CD4-positive, alpha-beta memory T cell (primary cell): ENCODE measurements at regions not wholly inside any gene's neighbourhood (a gene's known extent, or its start where the extent isn't known, plus 50 kb on each side); places are given as distances from the start of the nearest gene placed in this dataset.

Experiments
- CTCF ChIA-PET: fragments of 350-600 bp; sonication (Branson Sonifier 250); formaldehyde crosslinking; loops from one replicate; lab custom pipeline; 2021; ENCODE audit warnings: inconsistent platforms; ENCODE audit not compliant: partially characterized antibody; lab: Charles Lee
- POLR2A ChIA-PET: fragments of 350-600 bp; sonication (Branson Sonifier 250); formaldehyde crosslinking; loops from one replicate; lab custom pipeline; 2021; ENCODE audit not compliant: partially characterized antibody; lab: Charles Lee
- DNase-seq, 5 donors: peaks; one replicate each; pipeline versions ENCODE4 v3.0.0 to v3.0.0-alpha.2; 2020 to 2022; ENCODE audit warnings: mixed read lengths in 1 of 5
- H3K27ac ChIP-seq: one replicate; pipeline ENCODE4 v1.7.0; 2013; ENCODE audit warnings: low read depth, low read length
- H3K27me3 ChIP-seq: 2 replicates; pipeline ENCODE4 v1.7.0; 2013; ENCODE audit warnings: mild to moderate bottlenecking, low read length, moderate library complexity; ENCODE audit not compliant: insufficient read depth
- H3K36me3 ChIP-seq: 2 replicates; pipeline ENCODE4 v1.7.0; 2013; ENCODE audit warnings: mild to moderate bottlenecking, low read length, moderate library complexity; ENCODE audit not compliant: insufficient read depth
- H3K4me1 ChIP-seq: 2 replicates; pipeline ENCODE4 v1.7.0; 2013; ENCODE audit warnings: mild to moderate bottlenecking, low read length, moderate library complexity; ENCODE audit not compliant: insufficient read depth
- H3K4me3 ChIP-seq, 2 donors: one replicate each; pipeline ENCODE4 v1.7.0; 2013; ENCODE audit warnings: low read length in 2 of 2, mild to moderate bottlenecking in 1 of 2
- H3K9me3 ChIP-seq, 2 donors: one replicate each; pipeline ENCODE4 v1.7.0; 2013; ENCODE audit warnings: low read length in 2 of 2, control low read depth in 1 of 2; ENCODE audit not compliant: control insufficient read depth in 1 of 2
- H3K27ac Mint-ChIP-seq, 7 donors: one replicate each; pipeline ENCODE4 v1.8.0; 2020 to 2021; ENCODE audit warnings: mixed read lengths in 7 of 7, mild to moderate bottlenecking in 6 of 7, inconsistent platforms in 3 of 7, moderate library complexity in 3 of 7
- H3K27me3 Mint-ChIP-seq, 2 donors: one replicate each; pipeline ENCODE4 v1.8.0; 2020 to 2021; ENCODE audit warnings: mixed read lengths in 2 of 2
- H3K36me3 Mint-ChIP-seq, 2 donors: one replicate each; pipeline ENCODE4 v1.8.0; 2020 to 2021; ENCODE audit warnings: mixed read lengths in 2 of 2, inconsistent platforms in 1 of 2, mild to moderate bottlenecking in 1 of 2
- H3K4me1 Mint-ChIP-seq, 4 donors: one replicate each; pipeline ENCODE4 v1.8.0; 2020 to 2021; ENCODE audit warnings: mixed read lengths in 4 of 4, mild to moderate bottlenecking in 1 of 4
- H3K4me3 Mint-ChIP-seq, 8 donors: one replicate each; pipeline ENCODE4 v1.8.0; 2020 to 2021; ENCODE audit warnings: mixed read lengths in 8 of 8, mild to moderate bottlenecking in 7 of 8, moderate library complexity in 6 of 8, inconsistent platforms in 3 of 8
- H3K9me3 Mint-ChIP-seq, 8 donors: one replicate each; pipeline ENCODE4 v1.8.0; 2020 to 2021; ENCODE audit warnings: mixed read lengths in 8 of 8, mild to moderate bottlenecking in 5 of 8, inconsistent platforms in 3 of 8, moderate library complexity in 1 of 8
- intact Hi-C: fragments of 100-400 bp; cut with micrococcal nuclease; formaldehyde crosslinking; loops from one replicate; pipeline ENCODE4 v1.15.1; 2023

DNA sequence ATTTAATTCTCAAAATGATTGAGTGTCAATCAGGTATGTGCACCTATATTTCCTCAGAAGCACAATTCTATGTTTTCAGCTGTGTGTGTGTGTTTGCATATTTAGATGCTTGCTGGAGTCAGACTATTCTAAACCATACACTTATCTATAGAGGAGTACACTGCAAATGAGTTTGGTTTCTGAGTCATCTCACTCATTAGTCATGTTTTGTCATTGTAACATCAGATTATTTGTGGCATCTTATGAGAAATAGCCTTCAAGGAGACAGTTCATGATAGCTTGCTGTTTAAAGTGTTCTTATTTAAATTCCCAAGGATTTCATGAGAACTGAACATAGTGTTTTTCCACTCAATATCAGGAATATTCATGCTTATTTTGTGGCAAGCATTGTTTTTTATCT, 535.1 kb downstream of the NLGN4Y start:
- no peaks in the 10 kb centered on the region for H3K27me3 ChIP-seq
- no peak for DNase-seq
- POLR2A ChIA-PET, result no interaction called here
- Mint-ChIP-seq H3K4me1 (no peaks in the 10 kb centered on the region), H3K27me3 (no peaks in the 10 kb centered on the region), H3K27ac (no peak overlapping the region), H3K36me3 (no peaks in the 10 kb centered on the region), H3K4me3 (no peak overlapping the region), H3K9me3 (no peaks in the 10 kb centered on the region)
- no peaks in the 10 kb centered on the region for H3K4me1 ChIP-seq
- CTCF ChIA-PET, result no interaction called here
- H3K36me3 ChIP-seq, result no peaks in the 10 kb centered on the region
- no peak overlapping the region for H3K27ac ChIP-seq
- no peak overlapping the region for H3K4me3 ChIP-seq
- H3K9me3 ChIP-seq, result no peaks in the 10 kb centered on the region
- intact Hi-C loops, result no loop called here

DNA sequence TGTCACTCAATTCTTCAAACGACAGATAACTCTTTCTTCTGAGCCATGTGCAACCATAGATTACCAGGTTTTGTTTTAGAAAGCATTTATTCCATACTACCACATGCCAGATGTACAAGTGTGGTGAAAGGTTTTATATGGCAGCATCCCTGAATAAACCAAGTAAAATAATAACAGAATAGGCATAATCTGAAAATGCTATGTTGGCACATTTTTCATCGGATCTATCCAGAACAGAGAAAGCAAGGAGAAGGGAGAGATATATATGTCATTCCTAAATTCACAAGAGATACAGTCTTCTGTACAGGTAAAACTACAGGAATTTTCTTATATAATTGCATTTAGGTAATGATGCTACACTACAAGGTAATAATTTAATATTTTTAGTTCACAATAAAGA, 547.8 kb downstream of the NLGN4Y start:
- H3K9me3 Mint-ChIP-seq, result no peaks in the 10 kb centered on the region
- H3K36me3 Mint-ChIP-seq, result no peaks in the 10 kb centered on the region
- ChIA-PET POLR2A (no interaction called here), CTCF (no interaction called here)
- no peak overlapping the region for H3K4me3 ChIP-seq
- H3K9me3 ChIP-seq, result no peaks in the 10 kb centered on the region
- no peaks in the 10 kb centered on the region for H3K36me3 ChIP-seq
- H3K4me1 Mint-ChIP-seq, result no peaks in the 10 kb centered on the region
- no peaks in the 10 kb centered on the region for H3K4me1 ChIP-seq
- no peaks in the 10 kb centered on the region for H3K27me3 ChIP-seq
- peak overlapping the region in 1 of 7 donors; percentile 3 for H3K27ac Mint-ChIP-seq
- intact Hi-C loops, result no loop called here
- DNase-seq, result no peak
- H3K27me3 Mint-ChIP-seq, result peaks cover 0 to under 1% of the 10 kb centered on the region in 2 donors
- H3K4me3 Mint-ChIP-seq, result no peak overlapping the region
- no peak overlapping the region for H3K27ac ChIP-seq

- Histone ChIP-seq H3K27ac (no peak overlapping the region), H3K9me3 (no peaks in the 10 kb centered on the region), H3K4me3 (no peak overlapping the region), H3K36me3 (no peaks in the 10 kb centered on the region), H3K27me3 (no peaks in the 10 kb centered on the region), H3K4me1 (no peaks in the 10 kb centered on the region)
- no peaks in the 10 kb centered on the region for H3K4me1 Mint-ChIP-seq
- no peak overlapping the region for H3K4me3 Mint-ChIP-seq
- no peak overlapping the region for H3K27ac Mint-ChIP-seq
- no peaks in the 10 kb centered on the region for H3K9me3 Mint-ChIP-seq
- peaks cover 0 to 2% of the 10 kb centered on the region in 2 donors for H3K27me3 Mint-ChIP-seq
- POLR2A ChIA-PET, result no interaction called here
- CTCF ChIA-PET, result no interaction called here
- intact Hi-C loops, result no loop called here
- H3K36me3 Mint-ChIP-seq, result no peaks in the 10 kb centered on the region
- DNase-seq, result no peak
Observed at GRCh38 chrY:15101336-15101735, 577.0 kb downstream of the NLGN4Y start.
